HEK293 (cell line): ENCODE measurements at regions not wholly inside any gene's neighbourhood (a gene's known extent, or its start where the extent isn't known, plus 50 kb on each side); places are given as distances from the start of the nearest gene placed in this dataset.
"Not testable (repeated sequence)": the region's sequence is repeated elsewhere in the genome, so short reads cannot be mapped to it uniquely, and the experiment has no call there.

Experiments used
- CTCF ChIA-PET: fragments of 350-600 bp; formaldehyde crosslinking; extraction: SDS; loops from one replicate; lab custom pipeline; 2021; ENCODE audit warnings: antibody characterized with exemption; lab: Yijun Ruan, JAX
- POLR2A ChIA-PET: fragments of 300-600 bp; formaldehyde crosslinking; extraction: SDS; loops from one replicate; lab custom pipeline; 2020; ENCODE audit warnings: antibody characterized with exemption, inconsistent platforms; lab: Yijun Ruan, JAX
- H3K27ac ChIP-seq: fragments of 200-500 bp; sonication (Bioruptor generic); 2 replicates; pipeline ENCODE4 v1.5.1; 2014; ENCODE audit warnings: low read depth, low read length, control low read depth, inconsistent platforms; ENCODE audit errors: extremely low read depth
- H3K36me3 ChIP-seq, 2 experiments: fragments of 200-500 bp in 1 of 2; sonication (Bioruptor generic) in 1 of 2; 1 replicate in 1 of 2; 2 replicates in 1 of 2; pipeline ENCODE4 v1.5.1; 2014 to 2017; ENCODE audit warnings: inconsistent platforms in 2 of 2, low read length in 2 of 2; ENCODE audit not compliant: control insufficient read depth in 2 of 2, insufficient read depth in 1 of 2
- H3K4me1 ChIP-seq: fragments of 200-500 bp; sonication (Bioruptor generic); 2 replicates; pipeline ENCODE4 v1.5.1; 2014; ENCODE audit warnings: mild to moderate bottlenecking, low read length, inconsistent platforms; ENCODE audit not compliant: control insufficient read depth, insufficient read depth
- H3K4me3 ChIP-seq: 2 replicates; pipeline ENCODE4 v1.5.1; 2011; ENCODE audit warnings: low read depth, mild to moderate bottlenecking, control low read depth, low read length, moderate library complexity
- H3K9me3 ChIP-seq: fragments of 200-500 bp; sonication (Bioruptor generic); 2 replicates; pipeline ENCODE4 v1.5.1; 2014; ENCODE audit warnings: low read depth, low read length, inconsistent platforms; ENCODE audit not compliant: control insufficient read depth, insufficient read depth
- EGR2 ChIP-seq: fragments of 450-650 bp; formaldehyde crosslinking; IDR thresholded peaks from 2 replicates; pipeline ENCODE4 v1.5.1; 2016; ENCODE audit warnings: low read depth, missing biosample characterization, missing genetic modification characterization
- HOXC10 ChIP-seq: sonication (generic); formaldehyde crosslinking; IDR thresholded peaks from 2 replicates; pipeline ENCODE4 v1.8.1; 2023; ENCODE audit warnings: mild to moderate bottlenecking, missing genetic modification reagents
- ZFP37 ChIP-seq: fragments of 450-650 bp; formaldehyde crosslinking; IDR thresholded peaks from 2 replicates; pipeline ENCODE4 v1.5.1; 2016; ENCODE audit warnings: missing biosample characterization, missing genetic modification characterization
- ZFP69B ChIP-seq: fragments of 450-650 bp; formaldehyde crosslinking; IDR thresholded peaks from 2 replicates; pipeline ENCODE4 v1.5.1; 2016; ENCODE audit warnings: missing biosample characterization, missing genetic modification characterization
- ZNF174 ChIP-seq: fragments of 450-650 bp; formaldehyde crosslinking; IDR thresholded peaks from 2 replicates; pipeline ENCODE4 v1.5.0; 2017; ENCODE audit warnings: missing biosample characterization, mild to moderate bottlenecking, missing genetic modification characterization
- ZNF24 ChIP-seq: fragments of 450-650 bp; formaldehyde crosslinking; IDR thresholded peaks from 2 replicates; pipeline ENCODE4 v1.5.1; 2016; ENCODE audit warnings: missing biosample characterization, missing genetic modification characterization
- ZNF302 ChIP-seq: fragments of 450-650 bp; formaldehyde crosslinking; IDR thresholded peaks from 2 replicates; pipeline ENCODE4 v1.5.1; 2016; ENCODE audit warnings: missing biosample characterization, missing genetic modification characterization, low read depth
- ZNF341 ChIP-seq: fragments of 450-650 bp; formaldehyde crosslinking; IDR thresholded peaks from 2 replicates; pipeline ENCODE4; 2016; ENCODE audit warnings: low read depth, missing biosample characterization, missing genetic modification characterization
- ZNF394 ChIP-seq: fragments of 450-650 bp; formaldehyde crosslinking; IDR thresholded peaks from 2 replicates; pipeline ENCODE4 v1.5.1; 2016; ENCODE audit warnings: missing biosample characterization, missing genetic modification characterization, mild to moderate bottlenecking, moderate library complexity, borderline replicate concordance
- ZNF433 ChIP-seq: fragments of 450-650 bp; formaldehyde crosslinking; IDR thresholded peaks from 2 replicates; pipeline ENCODE4 v1.5.1; 2016; ENCODE audit warnings: missing biosample characterization, missing genetic modification characterization, low read depth
- ZNF48 ChIP-seq: fragments of 450-650 bp; formaldehyde crosslinking; IDR thresholded peaks from 2 replicates; pipeline ENCODE4 v1.5.1; 2016; ENCODE audit warnings: missing biosample characterization, missing genetic modification characterization
- ZNF623 ChIP-seq: fragments of 450-650 bp; formaldehyde crosslinking; IDR thresholded peaks from 2 replicates; pipeline ENCODE4 v1.5.1; 2016; ENCODE audit warnings: missing biosample characterization, missing genetic modification characterization
- ZNF677 ChIP-seq: fragments of 450-650 bp; IDR thresholded peaks from 2 replicates; pipeline ENCODE4 v1.5.0; 2018; ENCODE audit warnings: missing biosample characterization, mild to moderate bottlenecking, missing genetic modification characterization, moderate library complexity
- ZSCAN23 ChIP-seq: fragments of 450-650 bp; formaldehyde crosslinking; IDR thresholded peaks from 2 replicates; pipeline ENCODE4 v1.5.1; 2016; ENCODE audit warnings: missing biosample characterization, missing genetic modification characterization
- ZXDB ChIP-seq: fragments of 450-650 bp; formaldehyde crosslinking; IDR thresholded peaks from 2 replicates; pipeline ENCODE4 v1.5.1; 2016; ENCODE audit warnings: missing biosample characterization, missing genetic modification characterization
- TF ChIP-seq, protein P1 (sequence below): fragments of 450-650 bp; formaldehyde crosslinking; IDR thresholded peaks from 2 replicates; pipeline ENCODE4 v1.5.1; 2017; ENCODE audit warnings: missing biosample characterization, missing genetic modification characterization
- TF ChIP-seq, protein P2 (sequence below): fragments of 450-650 bp; formaldehyde crosslinking; IDR thresholded peaks from 2 replicates; pipeline ENCODE4 v1.5.1; 2016; ENCODE audit warnings: missing biosample characterization, missing genetic modification characterization
- TF ChIP-seq, protein P3 (sequence below): fragments of 450-650 bp; formaldehyde crosslinking; IDR thresholded peaks from 2 replicates; pipeline ENCODE4 v1.5.1; 2017; ENCODE audit warnings: missing biosample characterization, missing genetic modification characterization
- TF ChIP-seq, protein P4 (sequence below): fragments of 450-650 bp; formaldehyde crosslinking; IDR thresholded peaks from 2 replicates; pipeline ENCODE4 v1.5.1; 2016; ENCODE audit warnings: missing biosample characterization, missing genetic modification characterization

DNA sequence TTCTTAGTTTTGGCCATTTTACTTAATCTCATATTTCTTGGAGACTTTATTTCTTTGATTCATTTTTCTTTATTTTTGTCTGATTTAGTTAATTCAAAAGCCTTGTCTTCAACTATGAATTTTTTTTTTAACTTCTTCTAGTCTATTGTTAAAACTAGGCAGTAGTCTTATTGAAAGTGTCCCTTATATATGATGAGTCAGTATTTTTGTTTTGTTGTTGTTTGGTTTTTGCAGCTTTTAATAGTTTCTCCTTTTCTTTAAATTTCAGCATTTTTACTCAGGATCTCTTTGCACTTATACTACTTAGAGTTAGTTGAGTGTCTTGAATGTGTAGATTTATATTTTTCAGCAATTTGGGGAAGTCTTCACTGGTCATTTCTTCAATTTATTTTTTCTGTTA lies 758.5 kb upstream of the CDH8 start:
- Histone ChIP-seq H3K36me3 (no peaks in the 10 kb centered on the region), H3K4me1 (no peaks in the 10 kb centered on the region), H3K4me3 (no peak overlapping the region), H3K27ac (no peak overlapping the region), H3K9me3 (no peaks in the 10 kb centered on the region)
- POLR2A ChIA-PET: no interaction called here
- TF ChIP-seq, protein P1, sequence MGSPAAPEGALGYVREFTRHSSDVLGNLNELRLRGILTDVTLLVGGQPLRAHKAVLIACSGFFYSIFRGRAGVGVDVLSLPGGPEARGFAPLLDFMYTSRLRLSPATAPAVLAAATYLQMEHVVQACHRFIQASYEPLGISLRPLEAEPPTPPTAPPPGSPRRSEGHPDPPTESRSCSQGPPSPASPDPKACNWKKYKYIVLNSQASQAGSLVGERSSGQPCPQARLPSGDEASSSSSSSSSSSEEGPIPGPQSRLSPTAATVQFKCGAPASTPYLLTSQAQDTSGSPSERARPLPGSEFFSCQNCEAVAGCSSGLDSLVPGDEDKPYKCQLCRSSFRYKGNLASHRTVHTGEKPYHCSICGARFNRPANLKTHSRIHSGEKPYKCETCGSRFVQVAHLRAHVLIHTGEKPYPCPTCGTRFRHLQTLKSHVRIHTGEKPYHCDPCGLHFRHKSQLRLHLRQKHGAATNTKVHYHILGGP (tag by site-specific recombination): no peak
- no peak for TF ChIP-seq ZNF174 (tag by site-specific recombination)
- TF ChIP-seq, protein P2, sequence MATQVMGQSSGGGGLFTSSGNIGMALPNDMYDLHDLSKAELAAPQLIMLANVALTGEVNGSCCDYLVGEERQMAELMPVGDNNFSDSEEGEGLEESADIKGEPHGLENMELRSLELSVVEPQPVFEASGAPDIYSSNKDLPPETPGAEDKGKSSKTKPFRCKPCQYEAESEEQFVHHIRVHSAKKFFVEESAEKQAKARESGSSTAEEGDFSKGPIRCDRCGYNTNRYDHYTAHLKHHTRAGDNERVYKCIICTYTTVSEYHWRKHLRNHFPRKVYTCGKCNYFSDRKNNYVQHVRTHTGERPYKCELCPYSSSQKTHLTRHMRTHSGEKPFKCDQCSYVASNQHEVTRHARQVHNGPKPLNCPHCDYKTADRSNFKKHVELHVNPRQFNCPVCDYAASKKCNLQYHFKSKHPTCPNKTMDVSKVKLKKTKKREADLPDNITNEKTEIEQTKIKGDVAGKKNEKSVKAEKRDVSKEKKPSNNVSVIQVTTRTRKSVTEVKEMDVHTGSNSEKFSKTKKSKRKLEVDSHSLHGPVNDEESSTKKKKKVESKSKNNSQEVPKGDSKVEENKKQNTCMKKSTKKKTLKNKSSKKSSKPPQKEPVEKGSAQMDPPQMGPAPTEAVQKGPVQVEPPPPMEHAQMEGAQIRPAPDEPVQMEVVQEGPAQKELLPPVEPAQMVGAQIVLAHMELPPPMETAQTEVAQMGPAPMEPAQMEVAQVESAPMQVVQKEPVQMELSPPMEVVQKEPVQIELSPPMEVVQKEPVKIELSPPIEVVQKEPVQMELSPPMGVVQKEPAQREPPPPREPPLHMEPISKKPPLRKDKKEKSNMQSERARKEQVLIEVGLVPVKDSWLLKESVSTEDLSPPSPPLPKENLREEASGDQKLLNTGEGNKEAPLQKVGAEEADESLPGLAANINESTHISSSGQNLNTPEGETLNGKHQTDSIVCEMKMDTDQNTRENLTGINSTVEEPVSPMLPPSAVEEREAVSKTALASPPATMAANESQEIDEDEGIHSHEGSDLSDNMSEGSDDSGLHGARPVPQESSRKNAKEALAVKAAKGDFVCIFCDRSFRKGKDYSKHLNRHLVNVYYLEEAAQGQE (tag by site-specific recombination): no peak
- TF ChIP-seq ZNF677 (tag by site-specific recombination): no peak
- no peak for TF ChIP-seq ZNF24 (tag by site-specific recombination)
- TF ChIP-seq, protein P3, sequence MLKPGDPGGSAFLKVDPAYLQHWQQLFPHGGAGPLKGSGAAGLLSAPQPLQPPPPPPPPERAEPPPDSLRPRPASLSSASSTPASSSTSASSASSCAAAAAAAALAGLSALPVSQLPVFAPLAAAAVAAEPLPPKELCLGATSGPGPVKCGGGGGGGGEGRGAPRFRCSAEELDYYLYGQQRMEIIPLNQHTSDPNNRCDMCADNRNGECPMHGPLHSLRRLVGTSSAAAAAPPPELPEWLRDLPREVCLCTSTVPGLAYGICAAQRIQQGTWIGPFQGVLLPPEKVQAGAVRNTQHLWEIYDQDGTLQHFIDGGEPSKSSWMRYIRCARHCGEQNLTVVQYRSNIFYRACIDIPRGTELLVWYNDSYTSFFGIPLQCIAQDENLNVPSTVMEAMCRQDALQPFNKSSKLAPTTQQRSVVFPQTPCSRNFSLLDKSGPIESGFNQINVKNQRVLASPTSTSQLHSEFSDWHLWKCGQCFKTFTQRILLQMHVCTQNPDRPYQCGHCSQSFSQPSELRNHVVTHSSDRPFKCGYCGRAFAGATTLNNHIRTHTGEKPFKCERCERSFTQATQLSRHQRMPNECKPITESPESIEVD (tag by site-specific recombination): no peak
- no peak for TF ChIP-seq ZNF433 (tag by site-specific recombination)
- no peak for TF ChIP-seq HOXC10 (CRISPR knock-in tag)
- TF ChIP-seq ZNF341 (tag by site-specific recombination): no peak
- TF ChIP-seq ZNF302: no peak
- no peak for TF ChIP-seq ZXDB
- TF ChIP-seq ZNF623: no peak
- no peak for TF ChIP-seq EGR2 (tag by site-specific recombination)
- TF ChIP-seq ZFP69B (tag by site-specific recombination): no peak
- no peak for TF ChIP-seq ZFP37 (tag by site-specific recombination)
- no peak for TF ChIP-seq ZNF394 (tag by site-specific recombination)
- TF ChIP-seq, protein P4, sequence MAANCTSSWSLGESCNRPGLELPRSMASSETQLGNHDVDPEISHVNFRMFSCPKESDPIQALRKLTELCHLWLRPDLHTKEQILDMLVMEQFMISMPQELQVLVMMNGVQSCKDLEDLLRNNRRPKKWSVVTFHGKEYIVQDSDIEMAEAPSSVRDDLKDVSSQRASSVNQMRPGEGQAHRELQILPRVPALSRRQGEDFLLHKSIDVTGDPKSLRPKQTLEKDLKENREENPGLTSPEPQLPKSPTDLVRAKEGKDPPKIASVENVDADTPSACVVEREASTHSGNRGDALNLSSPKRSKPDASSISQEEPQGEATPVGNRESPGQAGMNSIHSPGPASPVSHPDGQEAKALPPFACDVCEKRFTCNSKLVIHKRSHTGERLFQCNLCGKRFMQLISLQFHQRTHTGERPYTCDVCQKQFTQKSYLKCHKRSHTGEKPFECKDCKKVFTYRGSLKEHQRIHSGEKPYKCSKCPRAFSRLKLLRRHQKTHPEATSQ: no peak
- TF ChIP-seq ZNF48 (tag by site-specific recombination): no peak
- no peak for TF ChIP-seq ZSCAN23 (tag by site-specific recombination)
- TF ChIP-seq, all 188 proteins: peak for 0
- CTCF ChIA-PET: no interaction called here

DNA sequence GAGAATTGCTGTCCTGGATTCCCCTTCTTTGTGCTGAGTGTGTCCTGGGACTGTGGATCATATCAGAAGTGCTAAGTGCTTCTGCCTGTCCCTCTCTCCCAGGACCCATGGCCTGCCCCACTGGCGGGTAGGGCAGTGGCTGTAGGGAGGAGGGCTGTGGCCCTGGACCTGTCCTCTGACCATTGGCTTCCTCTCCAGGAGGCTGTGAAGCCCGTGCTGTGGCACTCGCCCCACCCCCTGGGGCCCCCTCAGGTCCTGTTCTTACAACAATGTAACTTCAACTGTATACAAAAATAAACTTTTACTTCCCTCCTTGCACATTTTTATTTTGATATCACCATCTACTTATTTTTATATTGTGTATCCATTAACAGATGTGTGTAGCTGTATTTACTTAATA lies 743.8 kb upstream of the CDH8 start:
- CTCF ChIA-PET, H3K4me3 ChIP-seq, H3K27ac ChIP-seq, H3K4me1 ChIP-seq, H3K9me3 ChIP-seq, POLR2A ChIA-PET, H3K36me3 ChIP-seq: not testable (repeated sequence)
